GM21723 (cell line): ENCODE measurements at regions not wholly inside any gene's neighbourhood (a gene's known extent, or its start where the extent isn't known, plus 50 kb on each side); places are given as distances from the start of the nearest gene placed in this dataset.
"Not testable (repeated sequence)": the region's sequence is repeated elsewhere in the genome, so short reads cannot be mapped to it uniquely, and the experiment has no call there.

Experiments used
- ATAC-seq: cut with Tn5 transposase; IDR thresholded peaks from one replicate; pipeline ENCODE4 v1.9.1; 2021; ENCODE audit warnings: mild to moderate bottlenecking, moderate library complexity; ENCODE audit not compliant: unreplicated experiment

DNA sequence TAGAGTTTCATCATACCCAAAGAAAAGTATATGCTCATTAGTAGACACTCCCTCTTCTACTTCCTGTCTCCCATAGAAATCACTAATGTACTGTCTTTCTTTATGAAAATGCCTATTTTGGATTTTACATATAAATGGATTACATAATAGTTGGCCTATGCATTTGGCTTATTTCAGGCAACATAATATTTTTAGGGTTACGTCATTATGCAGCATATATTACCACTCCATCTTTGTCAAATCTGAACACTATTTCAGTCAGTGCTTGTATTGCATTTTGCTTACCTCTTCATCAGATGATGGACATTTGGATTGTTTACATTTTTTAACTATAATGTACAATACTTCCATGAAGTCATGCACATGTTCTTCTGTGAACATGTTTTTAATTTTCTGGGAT is 1406.1 kb downstream of the LRFN5 start:
- ATAC-seq: no peak

DNA sequence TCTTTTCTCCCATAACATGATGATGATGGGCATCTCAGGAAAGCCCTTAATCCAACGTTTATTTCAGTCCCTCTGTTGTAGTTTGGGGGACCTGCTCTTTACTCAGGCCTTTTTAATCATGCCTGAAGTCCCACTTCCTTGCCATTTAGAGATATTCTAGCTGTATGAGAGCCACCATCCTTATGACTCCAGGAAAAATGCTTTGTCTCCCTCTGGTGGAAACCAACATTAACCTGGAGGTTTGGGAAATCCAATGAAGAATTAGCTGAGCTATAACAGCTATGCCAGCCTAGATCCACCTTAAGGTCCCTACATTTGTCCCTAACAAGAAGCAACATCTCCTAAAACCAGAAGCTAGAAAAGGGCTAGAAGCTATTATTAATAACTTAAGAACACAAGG is 1399.1 kb downstream of the LRFN5 start:
- ATAC-seq: no peak

DNA sequence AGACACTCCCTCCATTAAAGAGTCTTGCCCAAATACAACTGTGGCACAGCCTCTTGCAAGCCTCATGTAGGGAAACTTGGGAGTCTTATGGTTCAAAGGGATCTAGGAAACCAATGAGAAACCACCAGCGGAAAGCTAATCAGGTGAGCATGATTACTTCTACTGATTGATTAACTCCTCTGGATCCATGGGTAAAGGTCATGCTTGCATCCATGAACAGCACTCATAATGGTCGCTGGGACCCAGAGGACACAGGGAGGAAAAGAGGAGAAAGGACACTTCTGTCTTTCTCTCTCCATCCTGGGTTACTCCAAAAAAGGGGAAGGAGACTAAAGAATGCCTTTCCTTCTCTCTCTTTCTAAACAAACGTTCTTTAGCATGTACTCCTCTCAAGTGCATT is 1397.2 kb downstream of the LRFN5 start:
- no peak for ATAC-seq

DNA sequence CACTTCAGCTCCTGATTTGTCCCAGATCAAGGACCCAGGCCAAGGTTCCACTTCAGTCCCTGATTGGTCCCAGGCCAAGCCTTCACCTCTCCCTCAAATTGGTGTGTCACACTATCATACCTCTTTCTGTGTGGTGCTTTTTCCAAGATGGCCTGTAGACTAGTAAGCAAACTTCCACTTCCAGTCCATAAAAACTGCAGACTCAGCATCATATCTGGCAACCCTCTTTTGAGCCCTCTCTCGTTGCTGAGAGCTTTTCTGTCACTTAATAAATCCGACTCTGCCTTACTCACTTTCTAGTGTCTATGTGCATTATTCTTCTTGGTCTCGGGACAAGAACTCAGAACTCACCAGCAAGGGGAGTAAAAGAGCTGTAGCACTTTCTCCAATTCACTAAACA is 1395.1 kb downstream of the LRFN5 start:
- no peak for ATAC-seq

DNA sequence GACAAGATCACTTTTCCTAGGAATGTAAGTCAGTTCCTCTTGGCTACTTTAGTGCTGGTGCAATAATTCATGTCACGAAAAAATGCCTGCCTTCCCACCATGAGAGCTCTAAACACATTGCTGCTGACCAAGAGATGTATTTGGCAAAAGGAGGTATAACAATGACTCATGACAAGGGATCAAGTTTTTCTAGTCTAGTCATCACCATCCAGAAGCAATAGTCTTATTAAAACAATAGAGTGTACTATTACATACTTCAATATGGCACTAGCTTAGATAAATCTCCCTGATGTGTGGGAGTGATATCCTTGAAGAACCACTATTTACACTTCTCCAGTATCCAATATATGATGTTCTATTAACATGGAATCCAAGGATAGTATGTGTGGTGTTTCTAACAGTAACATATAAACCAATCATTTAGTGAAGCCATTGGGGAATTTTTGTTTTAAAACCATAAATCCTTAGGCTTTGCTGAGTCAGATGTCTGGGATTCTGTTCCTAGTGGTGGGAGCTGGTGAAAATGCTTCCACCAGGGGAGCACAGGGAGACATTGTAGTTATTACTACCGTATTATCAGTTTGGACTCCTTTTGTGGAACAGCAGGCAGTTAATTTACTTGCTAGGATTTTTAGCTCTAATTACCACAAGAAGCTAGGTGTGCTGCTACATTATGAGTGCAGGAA is 1387.5 kb downstream of the LRFN5 start:
- ATAC-seq: no peak

DNA sequence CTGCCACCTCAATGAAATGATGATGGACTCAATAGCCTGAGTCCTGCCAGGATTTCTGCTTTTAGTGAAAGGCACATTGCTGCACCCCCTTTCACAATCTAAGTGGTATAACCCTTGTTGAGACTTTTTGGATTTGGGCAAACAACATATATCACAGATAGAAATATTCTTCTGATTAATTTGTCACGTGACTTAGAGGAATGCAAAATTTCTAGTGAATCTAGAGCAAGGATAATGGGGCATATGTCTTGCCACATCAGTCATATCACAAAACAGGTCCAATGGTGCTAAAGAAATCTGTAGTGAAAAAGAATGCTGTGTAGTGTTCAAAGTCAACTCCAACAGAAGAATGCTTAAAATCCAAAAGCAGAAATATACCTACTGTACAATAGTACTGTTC is 1386.3 kb downstream of the LRFN5 start:
- ATAC-seq: no peak

DNA sequence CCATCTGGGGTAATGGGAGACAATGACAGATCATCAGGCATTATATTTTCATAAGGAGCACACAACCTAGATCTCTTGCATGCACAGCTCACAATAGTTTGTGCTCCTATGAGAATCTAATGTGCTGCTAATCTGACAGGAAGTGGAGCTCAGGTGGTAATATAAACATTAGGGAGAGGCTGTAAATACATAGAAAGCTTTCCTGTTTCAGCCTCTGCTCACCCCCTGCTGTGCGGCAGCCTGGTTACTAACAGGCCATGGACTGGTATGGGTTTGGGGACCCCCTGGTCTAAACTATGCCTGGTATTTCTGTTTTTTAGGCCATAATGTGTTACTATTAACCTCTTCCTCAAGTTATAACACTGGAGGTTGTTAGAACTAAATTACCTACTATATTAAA is 1373.7 kb downstream of the LRFN5 start:
- ATAC-seq: no peak

DNA sequence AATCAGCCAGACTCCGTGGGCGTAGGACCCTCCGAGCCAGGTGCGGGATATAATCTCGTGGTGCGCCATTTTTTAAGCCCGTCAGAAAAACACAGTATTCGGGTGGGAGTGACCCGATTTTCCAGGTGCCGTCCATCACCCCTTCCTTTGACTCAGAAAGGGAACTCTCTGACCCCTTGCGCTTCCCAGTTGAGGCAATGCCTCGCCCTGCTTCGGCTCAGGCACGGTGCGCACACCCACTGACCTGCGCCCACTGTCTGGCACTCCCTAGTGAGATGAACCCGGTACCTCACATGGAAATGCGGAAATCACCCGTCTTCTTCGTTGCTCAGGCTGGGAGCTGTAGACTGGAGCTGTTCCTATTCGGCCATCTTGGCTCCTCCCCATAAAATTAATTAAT is 1366.5 kb downstream of the LRFN5 start:
- not testable (repeated sequence) for ATAC-seq

DNA sequence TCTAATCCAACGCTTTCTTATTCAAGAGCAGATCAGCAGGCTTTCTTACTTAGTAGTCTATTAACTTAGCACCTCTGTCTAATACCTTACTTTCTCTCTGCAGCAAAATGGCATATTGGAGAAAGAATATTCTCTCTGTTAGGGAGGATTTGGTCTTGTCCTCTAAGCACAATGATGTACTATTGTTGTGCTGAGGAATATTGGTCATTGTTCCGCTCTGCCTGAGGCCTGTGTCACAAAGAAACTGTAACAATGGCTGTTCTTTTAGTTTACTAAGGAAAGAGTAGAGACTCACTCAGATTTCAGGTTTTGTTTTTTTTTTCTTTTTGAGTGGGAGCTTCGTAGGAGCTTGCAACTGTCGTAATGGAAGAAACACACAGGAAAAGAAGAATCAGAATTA is 1358.8 kb downstream of the LRFN5 start:
- ATAC-seq: no peak

DNA sequence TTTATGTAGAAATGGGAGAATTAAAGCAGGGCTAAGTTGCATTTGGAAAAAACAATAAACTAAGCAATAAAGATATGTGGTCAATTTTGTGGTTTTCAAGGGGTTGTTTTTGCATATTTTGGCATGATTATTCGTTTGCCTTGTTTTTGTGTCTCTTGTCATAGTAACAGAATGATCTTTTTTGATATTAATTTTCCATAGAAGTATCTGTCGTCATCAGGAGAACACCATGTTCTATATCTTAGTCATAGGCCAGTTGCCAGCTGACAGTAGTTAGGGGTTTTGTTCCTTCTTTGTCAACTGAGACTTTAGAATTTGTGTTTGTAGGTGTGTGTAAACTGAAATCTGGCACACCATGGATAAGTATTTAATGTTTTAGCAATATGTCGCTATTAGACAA is 1354.8 kb downstream of the LRFN5 start:
- no peak for ATAC-seq

DNA sequence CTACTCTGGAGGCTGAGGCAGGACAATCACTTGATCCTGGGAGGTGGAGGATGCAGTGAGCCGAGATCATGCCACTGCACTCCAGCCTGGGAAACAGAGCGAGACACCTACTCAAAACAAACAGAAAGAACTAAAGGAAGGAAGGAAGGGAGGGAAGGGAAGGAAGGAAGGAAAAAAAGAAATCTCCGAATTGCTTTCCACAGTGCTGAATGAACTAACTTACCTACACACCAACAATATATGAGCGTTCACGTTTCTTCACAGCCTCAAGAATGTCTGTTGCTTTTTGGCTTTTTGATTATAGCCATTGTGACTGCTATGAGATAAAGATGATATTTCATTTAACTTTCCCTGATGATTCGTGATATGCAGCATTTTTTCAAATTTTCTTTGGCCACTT is 1343.7 kb downstream of the LRFN5 start:
- ATAC-seq: no peak

DNA sequence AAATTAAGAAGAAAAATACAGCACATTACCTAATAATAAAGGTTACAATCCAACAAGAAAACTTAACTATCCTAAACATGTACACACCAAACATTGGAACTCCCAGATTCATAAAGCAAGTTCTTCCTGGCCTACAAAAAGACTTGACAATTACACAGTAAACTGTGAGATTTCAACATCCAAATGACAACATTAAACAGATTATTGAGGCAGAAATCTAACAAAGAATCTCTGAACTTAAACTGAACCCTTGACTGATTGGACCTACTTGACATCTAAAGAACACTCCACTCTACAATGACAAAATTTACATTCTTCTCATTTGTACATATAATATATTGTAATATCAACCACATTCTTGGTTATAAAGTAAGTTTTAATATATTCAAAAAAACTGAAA is 1341.3 kb downstream of the LRFN5 start:
- no peak for ATAC-seq

DNA sequence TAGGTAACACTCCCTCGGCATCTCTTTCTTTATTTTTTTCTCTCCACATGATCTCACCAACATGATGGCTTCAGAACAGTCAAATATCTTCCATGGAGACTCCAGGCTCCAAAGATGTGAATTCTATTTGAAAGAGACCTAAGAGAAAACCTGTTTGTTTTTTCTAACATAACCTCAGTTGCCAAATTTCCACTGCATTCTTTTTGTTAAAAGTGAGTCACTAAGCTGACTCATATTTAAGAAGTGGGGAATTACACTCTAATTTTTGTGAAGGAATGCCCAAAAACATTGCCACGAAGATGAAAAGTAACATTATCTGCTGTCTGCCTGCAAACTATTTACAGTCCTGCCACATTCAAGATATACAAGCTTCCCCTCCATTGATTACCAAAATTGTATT is 1337.6 kb downstream of the LRFN5 start:
- no peak for ATAC-seq

DNA sequence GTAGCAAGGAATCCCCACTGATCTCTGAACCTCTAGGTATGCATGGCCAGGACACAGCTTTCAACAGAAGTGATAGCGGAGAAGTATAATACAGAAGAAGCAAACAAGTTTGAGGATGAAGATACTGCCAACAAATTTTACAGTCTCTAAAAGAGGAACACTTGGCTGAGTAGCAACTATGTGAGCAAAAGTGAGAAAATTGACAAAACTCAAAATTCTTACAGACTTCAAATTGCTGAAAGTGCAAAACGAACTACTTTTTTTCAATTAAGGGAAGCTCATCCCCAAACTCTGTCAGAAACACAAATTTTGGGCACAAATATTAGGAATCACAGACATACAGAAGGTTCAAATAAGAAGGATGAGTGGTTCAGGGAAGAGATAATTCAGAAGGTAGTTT is 1324.6 kb downstream of the LRFN5 start:
- no peak for ATAC-seq

DNA sequence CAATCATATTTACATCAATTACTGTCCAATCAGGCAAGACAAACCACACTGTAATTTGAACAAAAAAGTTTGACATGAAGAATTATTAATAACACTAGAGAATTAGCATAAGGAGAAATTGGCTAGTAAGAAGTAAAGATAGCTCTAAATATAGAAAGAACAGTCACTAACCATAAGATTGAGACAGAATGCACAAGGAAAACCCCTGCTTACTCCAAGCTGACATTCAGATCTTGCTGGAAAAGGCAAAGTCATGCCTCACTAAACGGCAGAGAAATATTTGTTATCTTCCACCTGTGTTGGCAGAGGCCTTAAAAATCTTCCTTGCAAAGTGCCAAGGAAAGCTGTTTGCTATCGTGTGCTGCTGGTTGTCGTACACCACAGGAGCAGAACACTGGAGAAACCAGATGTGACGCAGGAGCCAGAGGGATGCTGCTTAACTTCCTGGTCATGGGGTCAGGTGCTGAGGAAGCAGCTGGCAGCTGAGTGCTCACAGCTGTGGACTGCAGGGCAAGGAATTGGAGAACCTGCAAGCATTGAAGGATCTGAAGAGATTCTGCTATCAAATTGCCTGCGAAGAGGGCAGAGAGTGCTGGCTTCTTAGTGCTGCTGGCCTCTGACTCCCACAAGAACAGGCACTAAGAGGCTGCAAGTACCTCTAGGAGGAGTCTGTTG is 1323.3 kb downstream of the LRFN5 start:
- no peak for ATAC-seq

DNA sequence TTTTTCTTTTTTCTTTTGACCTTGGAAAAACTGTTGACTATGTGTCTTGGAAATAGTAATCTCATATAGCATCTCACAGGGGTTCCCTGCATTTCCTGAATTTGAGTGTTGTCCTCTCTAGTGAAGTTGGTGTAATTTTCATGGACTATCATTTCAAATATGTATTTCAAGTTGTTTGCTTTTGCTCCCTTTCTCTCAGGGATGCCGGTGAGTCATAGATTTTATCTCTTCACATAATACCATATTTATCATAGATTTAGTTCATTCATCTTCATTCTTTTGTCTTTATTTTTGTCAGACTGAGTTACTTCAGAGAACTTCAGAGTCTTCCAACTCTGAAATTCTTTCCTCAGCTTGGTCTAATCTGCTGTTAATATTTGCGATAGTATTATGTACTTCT is 1320.6 kb downstream of the LRFN5 start:
- ATAC-seq: no peak

DNA sequence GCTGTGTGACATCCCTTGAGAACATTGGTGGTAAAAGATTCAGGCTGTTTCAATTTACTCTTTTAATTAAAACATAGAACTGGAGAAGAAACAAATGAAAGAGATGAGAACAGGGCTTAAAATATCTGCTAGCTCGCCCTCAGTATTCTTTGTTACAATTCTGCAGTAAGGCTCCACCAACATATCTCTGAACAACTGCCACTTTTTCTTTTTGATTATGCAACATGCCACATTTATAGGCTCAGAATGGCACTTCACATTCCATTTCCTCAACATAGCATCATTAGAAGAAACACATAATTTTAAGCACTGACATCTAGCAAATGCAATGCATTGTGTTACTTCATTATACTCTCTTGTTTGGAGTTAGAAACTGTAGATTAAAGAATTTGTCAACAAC is 1315.2 kb downstream of the LRFN5 start:
- no peak for ATAC-seq

DNA sequence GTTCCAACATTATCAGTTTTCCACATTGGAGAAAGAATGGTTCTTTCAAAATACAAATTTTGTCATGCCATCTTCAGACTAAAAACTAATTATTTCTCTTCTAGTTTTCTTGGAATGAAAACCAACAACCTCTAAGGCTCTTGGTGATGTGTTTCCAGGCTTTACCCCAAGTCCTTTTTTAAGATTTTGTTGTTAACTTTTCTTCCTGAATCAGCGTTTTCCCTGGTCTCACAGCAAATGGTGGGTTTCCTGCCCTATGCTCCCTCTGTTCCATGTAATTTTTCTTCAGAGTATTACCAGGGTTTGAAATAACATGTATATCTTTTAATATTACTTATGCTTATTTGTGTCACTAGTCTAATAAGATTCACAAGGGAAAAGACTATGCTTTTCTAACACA is 1311.9 kb downstream of the LRFN5 start:
- ATAC-seq: no peak

DNA sequence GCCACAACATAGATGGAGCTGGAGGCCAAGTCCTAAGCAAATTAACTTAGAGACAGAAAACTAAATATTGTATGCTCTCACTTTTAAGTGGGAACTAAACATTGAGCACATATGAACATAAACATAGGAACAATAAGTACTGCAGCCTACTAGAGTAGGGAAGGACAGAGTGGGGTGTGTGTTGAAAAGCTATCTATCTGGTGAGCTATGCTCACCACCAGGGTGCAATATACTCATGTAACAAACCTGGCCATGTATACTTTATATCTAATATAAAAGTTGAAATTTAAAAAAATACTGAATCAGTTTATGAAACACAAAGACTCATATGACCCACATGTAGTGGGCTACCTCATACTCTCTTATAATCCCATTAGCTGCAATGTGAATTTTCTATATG is 1305.0 kb downstream of the LRFN5 start:
- ATAC-seq: no peak

DNA sequence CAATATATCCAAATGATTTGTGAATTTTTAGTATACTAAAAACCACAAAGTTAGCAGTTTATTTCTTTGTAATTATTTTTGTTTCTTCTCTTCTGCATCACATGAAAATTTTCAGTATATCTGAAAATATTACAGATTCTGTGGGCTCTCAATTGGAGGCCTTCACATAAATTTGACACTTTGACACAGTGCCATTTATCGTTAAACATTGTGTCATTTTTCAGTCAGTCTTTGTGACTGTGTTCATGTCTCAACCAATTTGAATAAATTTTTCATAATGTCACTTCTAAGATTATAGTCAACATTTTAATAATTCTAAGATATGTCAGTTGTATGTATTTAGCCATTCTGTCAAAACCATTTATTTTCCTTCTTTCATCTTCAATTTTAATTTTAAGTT is 1303.0 kb downstream of the LRFN5 start:
- no peak for ATAC-seq

DNA sequence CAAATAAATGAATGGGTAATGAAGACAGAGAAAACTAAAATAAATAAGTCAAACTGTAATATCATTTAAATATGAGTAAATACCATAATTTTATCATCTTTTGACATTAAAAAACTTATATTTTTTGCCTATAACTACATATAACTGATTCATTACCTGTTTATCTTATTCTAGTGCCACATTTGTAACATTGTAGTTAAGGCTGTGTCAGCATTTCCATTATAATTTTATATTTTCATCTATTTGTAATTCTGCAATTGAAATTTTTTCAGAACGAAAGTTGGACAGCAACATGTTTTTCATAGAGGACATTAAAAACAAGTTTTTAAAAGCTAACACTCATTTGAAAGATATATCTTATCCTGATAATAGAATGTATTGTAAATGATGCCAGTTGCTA is 1286.5 kb downstream of the LRFN5 start:
- ATAC-seq: no peak

DNA sequence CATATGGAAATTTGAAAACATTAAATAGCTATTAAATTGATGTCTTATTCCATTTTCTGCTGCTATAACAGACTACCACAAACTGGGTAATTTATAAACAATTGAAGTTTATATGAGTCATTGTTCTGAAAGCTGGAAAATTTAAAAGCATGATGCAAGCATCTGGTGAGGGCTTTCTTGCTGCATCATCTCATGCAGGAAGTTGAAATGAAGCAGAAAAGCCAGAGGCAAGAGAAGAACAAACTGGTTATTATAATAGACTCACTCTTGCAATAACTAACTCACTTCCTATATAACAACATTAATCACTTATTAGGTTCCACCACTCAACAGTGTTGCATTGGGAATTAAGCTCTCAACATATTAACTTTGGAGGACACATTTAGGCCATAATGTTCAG is 1277.4 kb downstream of the LRFN5 start:
- no peak for ATAC-seq

DNA sequence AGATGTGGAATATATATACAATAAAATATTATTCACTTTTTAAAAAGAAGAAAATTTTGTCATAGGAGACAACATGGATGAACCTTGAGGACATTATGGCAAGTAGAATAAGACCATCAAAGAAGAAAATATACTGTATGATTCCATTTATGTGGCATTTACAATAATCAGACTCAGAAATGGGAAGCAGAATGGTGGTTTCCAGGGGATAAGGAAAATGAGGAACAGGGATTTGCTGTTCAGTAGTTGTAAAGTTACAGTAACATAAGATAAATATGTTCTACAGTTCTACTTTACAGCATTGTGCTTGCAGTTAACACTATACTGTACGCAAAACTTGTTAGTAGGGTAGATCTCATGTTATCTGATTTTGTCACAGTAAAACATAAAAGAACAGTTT is 1271.0 kb downstream of the LRFN5 start:
- ATAC-seq: no peak
